ENCODE measurements at regions not wholly inside any gene's neighbourhood (a gene's known extent, or its start where the extent isn't known, plus 50 kb on each side); places are given as distances from the start of the nearest gene placed in this dataset.

DNA sequence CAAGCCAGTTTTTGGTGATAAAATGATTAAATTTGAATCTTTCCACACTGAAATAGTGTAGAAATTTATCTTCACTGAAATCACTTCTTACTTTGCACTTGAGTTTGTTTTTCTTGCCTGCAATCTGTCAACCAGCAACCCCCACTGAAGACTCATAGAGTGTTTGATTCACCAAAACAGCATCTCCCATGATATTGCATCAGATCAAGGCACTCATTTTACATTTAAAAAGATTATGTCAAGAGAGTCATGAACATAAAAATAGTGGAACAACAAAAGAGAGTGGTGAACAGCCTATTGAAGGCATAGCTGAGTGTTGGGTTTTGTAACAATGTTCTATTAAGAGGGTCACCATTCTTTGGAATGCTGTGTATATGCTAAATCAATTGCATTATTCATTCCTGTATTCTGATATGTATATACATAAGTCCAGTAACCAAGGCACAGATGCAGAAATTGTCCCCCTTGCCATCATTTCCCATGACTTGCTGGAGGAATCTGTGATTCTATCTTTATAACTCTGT, 1934.9 kb downstream of the ARAP2 start:
- Histone ChIP-seq H3K4me1 (ENCODE audit: insufficient read depth, low read length, poor library complexity, severe bottlenecking) (no peaks in the 10 kb centered on the region), H3F3A (ENCODE audit: low read depth) (no peaks in the 10 kb centered on the region), H3K27me3 (ENCODE audit: insufficient read depth, low read length, poor library complexity, severe bottlenecking) (no peaks in the 10 kb centered on the region), H3K9me2 (replicated peaks; ENCODE audit: low read depth, low read length) (no peaks in the 10 kb centered on the region), H3K9ac (ENCODE audit: low read depth, low read length, poor library complexity, severe bottlenecking) (no peak overlapping the region), H3K4me2 (ENCODE audit: low read depth, low read length, poor library complexity, severe bottlenecking) (no peak overlapping the region), H3K36me3 (ENCODE audit: insufficient read depth, low read length) (no peaks in the 10 kb centered on the region), H3K9me3 (ENCODE audit: insufficient read depth, low read depth, low read length) (no peaks in the 10 kb centered on the region), H3K79me2 (ENCODE audit: insufficient read depth, low read length) (no peaks in the 10 kb centered on the region), H4K20me1 (ENCODE audit: insufficient read depth, low read length, poor library complexity, severe bottlenecking) (no peaks in the 10 kb centered on the region), H3K4me3 (ENCODE audit: low read length, poor library complexity, severe bottlenecking) (no peak overlapping the region), H2AFZ (ENCODE audit: low read length) (no peak overlapping the region)
- no peak for TF ChIP-seq EZH2phosphoT487 (IDR thresholded peaks at IDR 0.05; ENCODE audit: borderline replicate concordance)
- no peak for TF ChIP-seq CTCF (conservative IDR thresholded peaks at IDR 0.05; ENCODE audit: low read length)

GRCh38 chr4:34318773-34319172, 1925.5 kb downstream of the ARAP2 start:
- Histone ChIP-seq H3F3A (ENCODE audit: low read depth) (no peaks in the 10 kb centered on the region), H3K9me2 (replicated peaks; ENCODE audit: low read depth, low read length) (no peaks in the 10 kb centered on the region), H3K36me3 (ENCODE audit: insufficient read depth, low read length) (no peaks in the 10 kb centered on the region), H2AFZ (ENCODE audit: low read length) (no peak overlapping the region), H3K79me2 (ENCODE audit: insufficient read depth, low read length) (no peaks in the 10 kb centered on the region), H4K20me1 (ENCODE audit: insufficient read depth, low read length, poor library complexity, severe bottlenecking) (no peaks in the 10 kb centered on the region), H3K27me3 (ENCODE audit: insufficient read depth, low read length, poor library complexity, severe bottlenecking) (no peaks in the 10 kb centered on the region), H3K4me3 (ENCODE audit: low read length, poor library complexity, severe bottlenecking) (no peak overlapping the region), H3K4me1 (ENCODE audit: insufficient read depth, low read length, poor library complexity, severe bottlenecking) (no peaks in the 10 kb centered on the region), H3K9me3 (ENCODE audit: insufficient read depth, low read depth, low read length) (no peaks in the 10 kb centered on the region), H3K9ac (ENCODE audit: low read depth, low read length, poor library complexity, severe bottlenecking) (no peak overlapping the region), H3K4me2 (ENCODE audit: low read depth, low read length, poor library complexity, severe bottlenecking) (no peak overlapping the region)
- no peak for TF ChIP-seq EZH2phosphoT487 (IDR thresholded peaks at IDR 0.05; ENCODE audit: borderline replicate concordance)
- TF ChIP-seq CTCF (conservative IDR thresholded peaks at IDR 0.05; ENCODE audit: low read length) = no peak

- H2AFZ ChIP-seq (ENCODE audit: low read length) = no peak overlapping the region
- no peaks in the 10 kb centered on the region for H4K20me1 ChIP-seq (ENCODE audit: insufficient read depth, low read length, poor library complexity, severe bottlenecking)
- H3K9me2 ChIP-seq (replicated peaks; ENCODE audit: low read depth, low read length) = 0 out of 2 replicates have a peak, but pooled peaks cover 4% of the 10 kb centered on the region
- no peak for TF ChIP-seq CTCF (conservative IDR thresholded peaks at IDR 0.05; ENCODE audit: low read length)
- TF ChIP-seq EZH2phosphoT487 (IDR thresholded peaks at IDR 0.05; ENCODE audit: borderline replicate concordance) = no peak
- no peaks in the 10 kb centered on the region for H3K79me2 ChIP-seq (ENCODE audit: insufficient read depth, low read length)
- H3F3A ChIP-seq (ENCODE audit: low read depth) = no peaks in the 10 kb centered on the region
- no peak overlapping the region for H3K4me2 ChIP-seq (ENCODE audit: low read depth, low read length, poor library complexity, severe bottlenecking)
- H3K27me3 ChIP-seq (ENCODE audit: insufficient read depth, low read length, poor library complexity, severe bottlenecking) = no peaks in the 10 kb centered on the region
- H3K9ac ChIP-seq (ENCODE audit: low read depth, low read length, poor library complexity, severe bottlenecking) = no peak overlapping the region
- no peak overlapping the region for H3K4me3 ChIP-seq (ENCODE audit: low read length, poor library complexity, severe bottlenecking)
- no peaks in the 10 kb centered on the region for H3K4me1 ChIP-seq (ENCODE audit: insufficient read depth, low read length, poor library complexity, severe bottlenecking)
- H3K36me3 ChIP-seq (ENCODE audit: insufficient read depth, low read length) = no peaks in the 10 kb centered on the region
- H3K9me3 ChIP-seq (ENCODE audit: insufficient read depth, low read depth, low read length) = no peaks in the 10 kb centered on the region
Measured at GRCh38 chr4:34323549-34324320, 1920.6 kb downstream of the ARAP2 start.

Data from Loucy (cell line).